Erythroblast (primary cell): ENCODE measurements at regions not wholly inside any gene's neighbourhood (a gene's known extent, or its start where the extent isn't known, plus 50 kb on each side); places are given as distances from the start of the nearest gene placed in this dataset.
"Not testable (repeated sequence)": the region's sequence is repeated elsewhere in the genome, so short reads cannot be mapped to it uniquely, and the experiment has no call there.

Source experiments
- GATA1 ChIP-seq: IDR thresholded peaks from 2 replicates; pipeline ENCODE4 v1.6.1; 2011; ENCODE audit warnings: low read depth, mild to moderate bottlenecking, control low read depth, low read length, moderate library complexity
- POLR2A ChIP-seq: IDR thresholded peaks from 2 replicates; pipeline ENCODE4 v1.6.1; 2011; ENCODE audit warnings: mild to moderate bottlenecking, low read length

- not testable (repeated sequence) for TF ChIP-seq POLR2A, GATA1
Measured at GRCh38 chr15:58365098-58365497, 66.7 kb upstream of the LIPC start.
